WTC11 (cell line): ENCODE measurements at regions not wholly inside any gene's neighbourhood (a gene's known extent, or its start where the extent isn't known, plus 50 kb on each side); places are given as distances from the start of the nearest gene placed in this dataset.

Experiments
- ATAC-seq: fragments of 200-7000 bp; cut with Tn5 transposase; 2 replicates; pipeline ENCODE4 v1.10.0; 2021; ENCODE audit warnings: mild to moderate bottlenecking, moderate library complexity
- CTCF ChIA-PET: fragments of 300-600 bp; sonication (Branson Sonifier 250); formaldehyde crosslinking; loops from one replicate; lab custom pipeline; 2021; ENCODE audit warnings: antibody characterized with exemption; lab: Charles Lee
- POLR2A ChIA-PET: fragments of 350-600 bp; sonication (Branson Sonifier 250); formaldehyde crosslinking; loops from one replicate; lab custom pipeline; 2021; ENCODE audit warnings: antibody characterized with exemption; lab: Charles Lee
- DNase-seq: peaks from one replicate; pipeline ENCODE4 v3.0.0; 2021; ENCODE audit warnings: low spot score
- H3K27ac Mint-ChIP-seq: 2 replicates; pipeline ENCODE4 v1.8.0; 2021; ENCODE audit warnings: mixed read lengths
- H3K27me3 Mint-ChIP-seq: 2 replicates; pipeline ENCODE4 v1.8.0; 2021; ENCODE audit warnings: low read depth, mild to moderate bottlenecking, moderate library complexity, mixed read lengths
- H3K36me3 Mint-ChIP-seq: 2 replicates; pipeline ENCODE4 v1.8.0; 2021; ENCODE audit warnings: mixed read lengths
- H3K4me1 Mint-ChIP-seq: 2 replicates; pipeline ENCODE4 v1.8.0; 2022; ENCODE audit warnings: mixed read lengths
- H3K4me3 Mint-ChIP-seq: 2 replicates; pipeline ENCODE4 v1.8.0; 2021; ENCODE audit warnings: mild to moderate bottlenecking, moderate library complexity, mixed read lengths
- H3K9me3 Mint-ChIP-seq: 2 replicates; pipeline ENCODE4 v1.8.0; 2021; ENCODE audit warnings: mixed read lengths
- ATF1 ChIP-seq: sonication (generic); formaldehyde crosslinking; IDR thresholded peaks from 2 replicates; pipeline ENCODE4 v1.8.1; 2023; ENCODE audit warnings: mild to moderate bottlenecking, moderate library complexity, missing genetic modification reagents
- CREM ChIP-seq: sonication (generic); formaldehyde crosslinking; IDR thresholded peaks from 2 replicates; pipeline ENCODE4 v1.8.1; 2022; ENCODE audit warnings: mild to moderate bottlenecking, missing genetic modification reagents, moderate library complexity
- EMX1 ChIP-seq: fragments of 250-450 bp; sonication (Bioruptor Pico); IDR thresholded peaks from 2 replicates; pipeline ENCODE4 v1.8.0; 2021; ENCODE audit warnings: mild to moderate bottlenecking
- GABPB1 ChIP-seq: sonication (generic); formaldehyde crosslinking; IDR thresholded peaks from 2 replicates; pipeline ENCODE4 v1.8.1; 2023; ENCODE audit warnings: mild to moderate bottlenecking, missing genetic modification reagents
- JAZF1 ChIP-seq: fragments of 250-450 bp; sonication (Bioruptor Pico); IDR thresholded peaks from 2 replicates; pipeline ENCODE4 v1.9.0; 2021; ENCODE audit warnings: moderate library complexity, mild to moderate bottlenecking, inconsistent platforms
- KAT7 ChIP-seq: sonication (generic); formaldehyde crosslinking; IDR thresholded peaks from 2 replicates; pipeline ENCODE4 v1.8.1; 2023; ENCODE audit warnings: missing genetic modification reagents, mild to moderate bottlenecking, borderline replicate concordance
- MYBL2 ChIP-seq: sonication (generic); formaldehyde crosslinking; IDR thresholded peaks from 2 replicates; pipeline ENCODE4 v1.8.1; 2023; ENCODE audit warnings: mild to moderate bottlenecking, moderate library complexity, missing genetic modification reagents
- NFATC4 ChIP-seq: fragments of 250-450 bp; sonication (Bioruptor Pico); IDR thresholded peaks from 2 replicates; pipeline ENCODE4 v1.9.0; 2021; ENCODE audit warnings: mild to moderate bottlenecking
- NR1H2 ChIP-seq: sonication (generic); formaldehyde crosslinking; IDR thresholded peaks from 2 replicates; pipeline ENCODE4 v1.9.0; 2021; ENCODE audit warnings: mild to moderate bottlenecking, moderate library complexity, missing genetic modification reagents
- PRRX2 ChIP-seq: fragments of 250-450 bp; sonication (Bioruptor Pico); IDR thresholded peaks from 2 replicates; pipeline ENCODE4 v1.8.0; 2021; ENCODE audit warnings: mild to moderate bottlenecking
- SMAD4 ChIP-seq: sonication (generic); formaldehyde crosslinking; IDR thresholded peaks from 2 replicates; pipeline ENCODE4 v1.8.0; 2022; ENCODE audit warnings: mild to moderate bottlenecking, missing genetic modification reagents
- SOX15 ChIP-seq: fragments of 250-450 bp; sonication (Bioruptor Pico); IDR thresholded peaks from 2 replicates; pipeline ENCODE4 v1.9.0; 2021; ENCODE audit warnings: mild to moderate bottlenecking
- SP1 ChIP-seq: sonication (generic); formaldehyde crosslinking; conservative IDR thresholded peaks from 2 replicates; pipeline ENCODE4 v1.8.1; 2022; ENCODE audit warnings: missing genetic modification reagents
- TCF7 ChIP-seq: sonication (generic); formaldehyde crosslinking; IDR thresholded peaks from 2 replicates; pipeline ENCODE4 v1.8.0; 2022; ENCODE audit warnings: mild to moderate bottlenecking, low read depth, missing genetic modification reagents, moderate library complexity
- TEAD4 ChIP-seq: sonication (generic); formaldehyde crosslinking; IDR thresholded peaks from 2 replicates; pipeline ENCODE4 v1.8.0; 2022; ENCODE audit warnings: mild to moderate bottlenecking, missing genetic modification reagents
- TF ChIP-seq, protein P1 (sequence below): fragments of 250-450 bp; sonication (Bioruptor Pico); IDR thresholded peaks from 2 replicates; pipeline ENCODE4 v2.1.2; 2022; ENCODE audit warnings: mild to moderate bottlenecking, moderate library complexity
- TF ChIP-seq, protein P2 (sequence below): sonication (generic); formaldehyde crosslinking; conservative IDR thresholded peaks from 2 replicates; pipeline ENCODE4 v1.8.1; 2022; ENCODE audit warnings: mild to moderate bottlenecking, missing genetic modification reagents
- TF ChIP-seq, protein P3 (sequence below): sonication (generic); formaldehyde crosslinking; IDR thresholded peaks from 2 replicates; pipeline ENCODE4 v1.8.0; 2022; ENCODE audit warnings: missing genetic modification reagents
- TF ChIP-seq, protein P4 (sequence below): fragments of 250-450 bp; sonication (Bioruptor Pico); IDR thresholded peaks from 2 replicates; pipeline ENCODE4 v1.9.0; 2021; ENCODE audit warnings: mild to moderate bottlenecking
- TF ChIP-seq, protein P5 (sequence below): sonication (generic); formaldehyde crosslinking; IDR thresholded peaks from 2 replicates; pipeline ENCODE4 v1.8.0; 2022; ENCODE audit warnings: mild to moderate bottlenecking, missing genetic modification reagents
- TF ChIP-seq, protein P6 (sequence below): sonication (generic); formaldehyde crosslinking; IDR thresholded peaks from 2 replicates; pipeline ENCODE4 v1.8.0; 2022; ENCODE audit warnings: mild to moderate bottlenecking, missing genetic modification reagents
- TF ChIP-seq, protein P7 (sequence below): sonication (generic); formaldehyde crosslinking; IDR thresholded peaks from 2 replicates; pipeline ENCODE4 v1.8.1; 2022; ENCODE audit warnings: mild to moderate bottlenecking, missing genetic modification reagents, moderate library complexity, borderline replicate concordance
- TF ChIP-seq, protein P8 (sequence below): sonication (generic); formaldehyde crosslinking; IDR thresholded peaks from 2 replicates; pipeline ENCODE4 v1.8.1; 2022; ENCODE audit warnings: low read depth, mild to moderate bottlenecking, moderate library complexity, missing genetic modification reagents, borderline replicate concordance

DNA sequence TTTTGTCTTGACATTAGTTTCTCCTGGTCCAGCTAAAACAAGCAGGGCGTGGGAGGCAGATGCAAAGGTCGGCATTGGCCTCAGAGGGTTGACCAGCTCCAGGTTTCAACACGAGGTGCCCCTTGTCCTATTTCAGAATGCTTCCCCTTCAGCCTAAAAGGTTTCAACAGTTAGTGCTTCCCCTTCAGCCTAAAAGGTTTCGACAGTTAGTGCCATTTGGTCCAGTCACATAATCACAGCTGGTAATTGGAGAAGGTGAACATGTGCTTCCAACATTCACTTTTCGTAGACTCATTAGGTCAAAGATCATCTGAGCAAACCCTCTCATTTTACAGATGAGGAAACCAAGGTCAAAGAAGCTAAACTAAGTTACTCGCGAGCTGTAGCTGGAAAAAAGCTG lies 270.3 kb upstream of the MAP3K1 start:
- H3K27ac Mint-ChIP-seq = no peak overlapping the region
- no peaks in the 10 kb centered on the region for H3K4me1 Mint-ChIP-seq
- no peak overlapping the region for H3K4me3 Mint-ChIP-seq
- CTCF ChIA-PET = no interaction called here
- ATAC-seq = no peak
- H3K36me3 Mint-ChIP-seq = no peaks in the 10 kb centered on the region
- no peaks in the 10 kb centered on the region for H3K27me3 Mint-ChIP-seq
- POLR2A ChIA-PET = no interaction called here
- no peak for DNase-seq
- TF ChIP-seq, protein P1, sequence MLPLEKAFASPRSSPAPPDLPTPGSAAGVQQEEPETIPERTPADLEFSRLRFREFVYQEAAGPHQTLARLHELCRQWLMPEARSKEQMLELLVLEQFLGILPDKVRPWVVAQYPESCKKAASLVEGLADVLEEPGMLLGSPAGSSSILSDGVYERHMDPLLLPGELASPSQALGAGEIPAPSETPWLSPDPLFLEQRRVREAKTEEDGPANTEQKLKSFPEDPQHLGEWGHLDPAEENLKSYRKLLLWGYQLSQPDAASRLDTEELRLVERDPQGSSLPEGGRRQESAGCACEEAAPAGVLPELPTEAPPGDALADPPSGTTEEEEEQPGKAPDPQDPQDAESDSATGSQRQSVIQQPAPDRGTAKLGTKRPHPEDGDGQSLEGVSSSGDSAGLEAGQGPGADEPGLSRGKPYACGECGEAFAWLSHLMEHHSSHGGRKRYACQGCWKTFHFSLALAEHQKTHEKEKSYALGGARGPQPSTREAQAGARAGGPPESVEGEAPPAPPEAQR = no peak
- no peak for TF ChIP-seq NFATC4 (CRISPR knock-in tag)
- no peaks in the 10 kb centered on the region for H3K9me3 Mint-ChIP-seq

DNA sequence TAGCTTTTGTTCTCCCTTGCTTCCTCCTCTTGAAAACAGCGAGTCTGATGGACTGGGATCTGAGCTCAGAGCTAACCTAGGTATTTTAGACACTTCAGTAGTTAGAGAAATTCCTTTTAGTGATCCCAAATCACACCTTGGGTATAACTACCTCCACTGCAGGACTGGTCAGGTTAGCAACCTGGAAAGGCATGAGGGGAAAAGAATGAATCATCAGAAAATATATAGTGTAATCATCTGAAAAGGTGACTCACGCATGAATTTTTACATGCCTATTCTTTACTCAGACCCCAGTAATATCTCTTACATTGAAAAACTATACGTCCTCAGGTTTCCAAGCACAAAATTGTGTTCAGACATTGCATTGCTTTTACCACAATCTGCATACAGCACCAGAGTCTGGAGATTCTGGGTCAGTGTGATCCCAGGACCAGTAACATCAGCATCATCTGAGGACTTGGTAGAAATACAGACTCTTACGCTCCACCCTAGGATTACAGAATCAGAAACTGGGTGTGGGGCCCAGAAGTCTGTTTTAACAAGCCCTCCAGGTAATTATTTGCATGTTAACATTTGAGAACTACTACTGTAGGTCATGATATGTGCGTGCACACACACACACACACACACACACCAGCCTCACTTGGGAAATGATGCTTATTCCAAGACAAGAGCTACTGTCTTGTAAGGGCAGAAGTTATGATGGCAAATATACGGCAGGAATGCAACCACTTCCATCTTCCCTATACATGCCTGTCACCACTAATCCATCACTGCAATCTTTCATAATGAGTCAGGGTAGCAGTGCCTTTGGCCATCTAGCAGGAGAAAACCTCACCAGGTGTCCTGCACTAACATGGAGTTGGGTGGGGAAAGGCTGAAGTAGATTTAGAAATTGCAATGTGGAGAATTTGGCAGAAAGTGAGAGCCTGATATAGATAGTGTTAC lies 271.6 kb upstream of the MAP3K1 start:
- no peak for ATAC-seq
- CTCF ChIA-PET = no interaction called here

DNA sequence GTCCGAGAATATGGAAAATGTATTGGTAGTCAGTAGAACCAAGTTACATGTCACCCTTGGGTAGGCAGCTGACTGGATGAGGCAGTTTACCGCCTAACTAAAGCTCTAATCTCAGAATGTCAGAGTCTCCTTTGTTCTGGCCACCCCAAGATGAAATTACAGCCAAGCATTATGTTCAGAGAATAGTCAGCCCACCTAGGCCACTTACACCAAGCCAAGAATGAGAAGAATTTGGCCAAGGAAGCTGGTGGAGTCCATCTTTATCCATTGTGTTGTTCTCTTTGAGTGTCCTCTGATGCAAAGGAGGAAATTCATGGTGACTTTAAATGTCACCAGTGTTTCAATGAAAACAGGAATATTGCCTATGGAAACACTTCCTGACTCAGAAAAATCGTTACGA lies 275.1 kb upstream of the MAP3K1 start:
- Mint-ChIP-seq H3K27ac (no peak overlapping the region), H3K36me3 (no peaks in the 10 kb centered on the region), H3K4me1 (no peaks in the 10 kb centered on the region), H3K27me3 (no peaks in the 10 kb centered on the region), H3K9me3 (peaks cover 14% of the 10 kb centered on the region), H3K4me3 (no peak overlapping the region)
- ChIA-PET CTCF (no interaction called here), POLR2A (no interaction called here)
- DNase-seq (no peak), ATAC-seq (no peak)
- no peak for TF ChIP-seq CREM (CRISPR knock-in tag)
- TF ChIP-seq, protein P2, sequence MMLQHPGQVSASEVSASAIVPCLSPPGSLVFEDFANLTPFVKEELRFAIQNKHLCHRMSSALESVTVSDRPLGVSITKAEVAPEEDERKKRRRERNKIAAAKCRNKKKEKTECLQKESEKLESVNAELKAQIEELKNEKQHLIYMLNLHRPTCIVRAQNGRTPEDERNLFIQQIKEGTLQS (CRISPR knock-in tag) = no peak
- TF ChIP-seq, protein P3, sequence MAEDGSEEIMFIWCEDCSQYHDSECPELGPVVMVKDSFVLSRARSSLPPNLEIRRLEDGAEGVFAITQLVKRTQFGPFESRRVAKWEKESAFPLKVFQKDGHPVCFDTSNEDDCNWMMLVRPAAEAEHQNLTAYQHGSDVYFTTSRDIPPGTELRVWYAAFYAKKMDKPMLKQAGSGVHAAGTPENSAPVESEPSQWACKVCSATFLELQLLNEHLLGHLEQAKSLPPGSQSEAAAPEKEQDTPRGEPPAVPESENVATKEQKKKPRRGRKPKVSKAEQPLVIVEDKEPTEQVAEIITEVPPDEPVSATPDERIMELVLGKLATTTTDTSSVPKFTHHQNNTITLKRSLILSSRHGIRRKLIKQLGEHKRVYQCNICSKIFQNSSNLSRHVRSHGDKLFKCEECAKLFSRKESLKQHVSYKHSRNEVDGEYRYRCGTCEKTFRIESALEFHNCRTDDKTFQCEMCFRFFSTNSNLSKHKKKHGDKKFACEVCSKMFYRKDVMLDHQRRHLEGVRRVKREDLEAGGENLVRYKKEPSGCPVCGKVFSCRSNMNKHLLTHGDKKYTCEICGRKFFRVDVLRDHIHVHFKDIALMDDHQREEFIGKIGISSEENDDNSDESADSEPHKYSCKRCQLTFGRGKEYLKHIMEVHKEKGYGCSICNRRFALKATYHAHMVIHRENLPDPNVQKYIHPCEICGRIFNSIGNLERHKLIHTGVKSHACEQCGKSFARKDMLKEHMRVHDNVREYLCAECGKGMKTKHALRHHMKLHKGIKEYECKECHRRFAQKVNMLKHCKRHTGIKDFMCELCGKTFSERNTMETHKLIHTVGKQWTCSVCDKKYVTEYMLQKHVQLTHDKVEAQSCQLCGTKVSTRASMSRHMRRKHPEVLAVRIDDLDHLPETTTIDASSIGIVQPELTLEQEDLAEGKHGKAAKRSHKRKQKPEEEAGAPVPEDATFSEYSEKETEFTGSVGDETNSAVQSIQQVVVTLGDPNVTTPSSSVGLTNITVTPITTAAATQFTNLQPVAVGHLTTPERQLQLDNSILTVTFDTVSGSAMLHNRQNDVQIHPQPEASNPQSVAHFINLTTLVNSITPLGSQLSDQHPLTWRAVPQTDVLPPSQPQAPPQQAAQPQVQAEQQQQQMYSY (CRISPR knock-in tag) = no peak
- TF ChIP-seq, protein P4, sequence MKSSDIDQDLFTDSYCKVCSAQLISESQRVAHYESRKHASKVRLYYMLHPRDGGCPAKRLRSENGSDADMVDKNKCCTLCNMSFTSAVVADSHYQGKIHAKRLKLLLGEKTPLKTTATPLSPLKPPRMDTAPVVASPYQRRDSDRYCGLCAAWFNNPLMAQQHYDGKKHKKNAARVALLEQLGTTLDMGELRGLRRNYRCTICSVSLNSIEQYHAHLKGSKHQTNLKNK (CRISPR knock-in tag) = no peak
- TF ChIP-seq, protein P5, sequence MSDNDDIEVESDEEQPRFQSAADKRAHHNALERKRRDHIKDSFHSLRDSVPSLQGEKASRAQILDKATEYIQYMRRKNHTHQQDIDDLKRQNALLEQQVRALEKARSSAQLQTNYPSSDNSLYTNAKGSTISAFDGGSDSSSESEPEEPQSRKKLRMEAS (CRISPR knock-in tag) = no peak

More for the DNA sequence above, 271.6 kb upstream of the MAP3K1 start:
- H3K9me3 Mint-ChIP-seq = peaks cover 3% of the 10 kb centered on the region
- no peak overlapping the region for H3K27ac Mint-ChIP-seq
- H3K27me3 Mint-ChIP-seq = no peaks in the 10 kb centered on the region
- H3K4me3 Mint-ChIP-seq = no peak overlapping the region
- H3K4me1 Mint-ChIP-seq = no peaks in the 10 kb centered on the region
- TF ChIP-seq SP1 (CRISPR knock-in tag) (no peak), SOX15 (CRISPR knock-in tag) (no peak), NR1H2 (no peak), TEAD4 (no peak), ATF1 (no peak), JAZF1 (no peak), PRRX2 (CRISPR knock-in tag) (no peak), KAT7 (CRISPR knock-in tag) (no peak), EMX1 (CRISPR knock-in tag) (no peak), SMAD4 (CRISPR knock-in tag) (no peak), GABPB1 (CRISPR knock-in tag) (no peak), CREM (CRISPR knock-in tag) (no peak), TCF7 (CRISPR knock-in tag) (no peak), MYBL2 (CRISPR knock-in tag) (no peak)
- TF ChIP-seq, protein P6, sequence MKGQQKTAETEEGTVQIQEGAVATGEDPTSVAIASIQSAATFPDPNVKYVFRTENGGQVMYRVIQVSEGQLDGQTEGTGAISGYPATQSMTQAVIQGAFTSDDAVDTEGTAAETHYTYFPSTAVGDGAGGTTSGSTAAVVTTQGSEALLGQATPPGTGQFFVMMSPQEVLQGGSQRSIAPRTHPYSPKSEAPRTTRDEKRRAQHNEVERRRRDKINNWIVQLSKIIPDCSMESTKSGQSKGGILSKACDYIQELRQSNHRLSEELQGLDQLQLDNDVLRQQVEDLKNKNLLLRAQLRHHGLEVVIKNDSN = no peak
- TF ChIP-seq, protein P4 (CRISPR knock-in tag) = no peak
- TF ChIP-seq, protein P7, sequence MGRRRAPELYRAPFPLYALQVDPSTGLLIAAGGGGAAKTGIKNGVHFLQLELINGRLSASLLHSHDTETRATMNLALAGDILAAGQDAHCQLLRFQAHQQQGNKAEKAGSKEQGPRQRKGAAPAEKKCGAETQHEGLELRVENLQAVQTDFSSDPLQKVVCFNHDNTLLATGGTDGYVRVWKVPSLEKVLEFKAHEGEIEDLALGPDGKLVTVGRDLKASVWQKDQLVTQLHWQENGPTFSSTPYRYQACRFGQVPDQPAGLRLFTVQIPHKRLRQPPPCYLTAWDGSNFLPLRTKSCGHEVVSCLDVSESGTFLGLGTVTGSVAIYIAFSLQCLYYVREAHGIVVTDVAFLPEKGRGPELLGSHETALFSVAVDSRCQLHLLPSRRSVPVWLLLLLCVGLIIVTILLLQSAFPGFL = no peak
- TF ChIP-seq, protein P1 = no peak
- TF ChIP-seq, protein P8, sequence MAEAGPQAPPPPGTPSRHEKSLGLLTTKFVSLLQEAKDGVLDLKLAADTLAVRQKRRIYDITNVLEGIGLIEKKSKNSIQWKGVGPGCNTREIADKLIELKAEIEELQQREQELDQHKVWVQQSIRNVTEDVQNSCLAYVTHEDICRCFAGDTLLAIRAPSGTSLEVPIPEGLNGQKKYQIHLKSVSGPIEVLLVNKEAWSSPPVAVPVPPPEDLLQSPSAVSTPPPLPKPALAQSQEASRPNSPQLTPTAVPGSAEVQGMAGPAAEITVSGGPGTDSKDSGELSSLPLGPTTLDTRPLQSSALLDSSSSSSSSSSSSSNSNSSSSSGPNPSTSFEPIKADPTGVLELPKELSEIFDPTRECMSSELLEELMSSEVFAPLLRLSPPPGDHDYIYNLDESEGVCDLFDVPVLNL = no peak
- POLR2A ChIA-PET = no interaction called here
- DNase-seq = no peak
- H3K36me3 Mint-ChIP-seq = no peaks in the 10 kb centered on the region
